ENCODE measurements at regions not wholly inside any gene's neighbourhood (a gene's known extent, or its start where the extent isn't known, plus 50 kb on each side); places are given as distances from the start of the nearest gene placed in this dataset.

DNA sequence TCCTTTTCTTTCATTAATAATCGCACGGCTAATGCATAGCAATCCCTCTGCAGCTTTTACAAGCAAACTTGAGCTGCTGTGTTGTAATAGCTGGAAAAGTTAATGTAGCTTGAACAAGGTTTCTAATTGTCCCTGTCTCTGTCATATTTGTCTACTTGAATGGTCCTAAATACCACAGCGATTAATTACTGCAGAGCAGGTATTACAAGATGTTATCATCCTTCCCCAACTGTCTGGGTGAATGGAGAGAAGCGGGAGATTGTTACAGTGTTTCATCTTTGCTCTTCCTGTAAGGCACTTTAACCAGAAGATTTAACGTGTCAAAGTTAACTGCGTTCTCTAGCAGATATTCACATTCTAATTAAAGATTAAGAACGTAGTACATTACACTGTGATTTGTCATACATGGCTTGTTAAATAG lies 422.2 kb upstream of the POU3F3 start:
- no peak for TF ChIP-seq POLR2AphosphoS5 (IDR thresholded peaks at IDR 0.05)
- TF ChIP-seq, protein P1, sequence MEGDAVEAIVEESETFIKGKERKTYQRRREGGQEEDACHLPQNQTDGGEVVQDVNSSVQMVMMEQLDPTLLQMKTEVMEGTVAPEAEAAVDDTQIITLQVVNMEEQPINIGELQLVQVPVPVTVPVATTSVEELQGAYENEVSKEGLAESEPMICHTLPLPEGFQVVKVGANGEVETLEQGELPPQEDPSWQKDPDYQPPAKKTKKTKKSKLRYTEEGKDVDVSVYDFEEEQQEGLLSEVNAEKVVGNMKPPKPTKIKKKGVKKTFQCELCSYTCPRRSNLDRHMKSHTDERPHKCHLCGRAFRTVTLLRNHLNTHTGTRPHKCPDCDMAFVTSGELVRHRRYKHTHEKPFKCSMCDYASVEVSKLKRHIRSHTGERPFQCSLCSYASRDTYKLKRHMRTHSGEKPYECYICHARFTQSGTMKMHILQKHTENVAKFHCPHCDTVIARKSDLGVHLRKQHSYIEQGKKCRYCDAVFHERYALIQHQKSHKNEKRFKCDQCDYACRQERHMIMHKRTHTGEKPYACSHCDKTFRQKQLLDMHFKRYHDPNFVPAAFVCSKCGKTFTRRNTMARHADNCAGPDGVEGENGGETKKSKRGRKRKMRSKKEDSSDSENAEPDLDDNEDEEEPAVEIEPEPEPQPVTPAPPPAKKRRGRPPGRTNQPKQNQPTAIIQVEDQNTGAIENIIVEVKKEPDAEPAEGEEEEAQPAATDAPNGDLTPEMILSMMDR (IDR thresholded peaks at IDR 0.05; ENCODE audit: poor library complexity, severe bottlenecking) = no peak
- no peak for TF ChIP-seq EP300 (conservative IDR thresholded peaks at IDR 0.05; ENCODE audit: poor library complexity, severe bottlenecking)
- no peak for TF ChIP-seq MXI1 (conservative IDR thresholded peaks at IDR 0.05; ENCODE audit: poor library complexity, severe bottlenecking)
